ENCODE measurements at regions not wholly inside any gene's neighbourhood (a gene's known extent, or its start where the extent isn't known, plus 50 kb on each side); places are given as distances from the start of the nearest gene placed in this dataset.

GRCh38 chr2:185374878-185375277 is 363.7 kb upstream of the FSIP2 start:
- Histone ChIP-seq H3K4me3 (no peak overlapping the region), H3K27me3 (replicated peaks; ENCODE audit: insufficient read depth) (no peaks in the 10 kb centered on the region), H3K9me3 (no peaks in the 10 kb centered on the region), H3K27ac (no peak overlapping the region), H3K4me1 (ENCODE audit: control insufficient read depth in 1 of 2, low read depth in 2 of 2) (no peaks in the 10 kb centered on the region), H3K36me3 (no peaks in the 10 kb centered on the region)
- DNase-seq (ENCODE audit: low spot score) (no peak), ATAC-seq (ENCODE audit: insufficient number of reproducible peaks, low FRiP score, low read depth) (no peak)
- TF ChIP-seq, protein P1, sequence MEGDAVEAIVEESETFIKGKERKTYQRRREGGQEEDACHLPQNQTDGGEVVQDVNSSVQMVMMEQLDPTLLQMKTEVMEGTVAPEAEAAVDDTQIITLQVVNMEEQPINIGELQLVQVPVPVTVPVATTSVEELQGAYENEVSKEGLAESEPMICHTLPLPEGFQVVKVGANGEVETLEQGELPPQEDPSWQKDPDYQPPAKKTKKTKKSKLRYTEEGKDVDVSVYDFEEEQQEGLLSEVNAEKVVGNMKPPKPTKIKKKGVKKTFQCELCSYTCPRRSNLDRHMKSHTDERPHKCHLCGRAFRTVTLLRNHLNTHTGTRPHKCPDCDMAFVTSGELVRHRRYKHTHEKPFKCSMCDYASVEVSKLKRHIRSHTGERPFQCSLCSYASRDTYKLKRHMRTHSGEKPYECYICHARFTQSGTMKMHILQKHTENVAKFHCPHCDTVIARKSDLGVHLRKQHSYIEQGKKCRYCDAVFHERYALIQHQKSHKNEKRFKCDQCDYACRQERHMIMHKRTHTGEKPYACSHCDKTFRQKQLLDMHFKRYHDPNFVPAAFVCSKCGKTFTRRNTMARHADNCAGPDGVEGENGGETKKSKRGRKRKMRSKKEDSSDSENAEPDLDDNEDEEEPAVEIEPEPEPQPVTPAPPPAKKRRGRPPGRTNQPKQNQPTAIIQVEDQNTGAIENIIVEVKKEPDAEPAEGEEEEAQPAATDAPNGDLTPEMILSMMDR (IDR thresholded peaks at IDR 0.05) = no peak

- Histone ChIP-seq H3K4me3 (no peak overlapping the region), H3K4me1 (ENCODE audit: control insufficient read depth in 1 of 2, low read depth in 2 of 2) (no peaks in the 10 kb centered on the region), H3K36me3 (no peaks in the 10 kb centered on the region), H3K27ac (no peak overlapping the region), H3K9me3 (no peaks in the 10 kb centered on the region), H3K27me3 (replicated peaks; ENCODE audit: insufficient read depth) (no peaks in the 10 kb centered on the region)
- DNase-seq (ENCODE audit: low spot score) (no peak), ATAC-seq (ENCODE audit: insufficient number of reproducible peaks, low FRiP score, low read depth) (no peak)
- TF ChIP-seq, protein P1 (IDR thresholded peaks at IDR 0.05) = no peak
Measured at GRCh38 chr2:185375731-185376130, 362.9 kb upstream of the FSIP2 start.

GRCh38 chr2:185381631-185382030 is 357.0 kb upstream of the FSIP2 start:
- Histone ChIP-seq H3K4me3 (no peak overlapping the region), H3K27me3 (replicated peaks; ENCODE audit: insufficient read depth) (no peaks in the 10 kb centered on the region), H3K9me3 (no peaks in the 10 kb centered on the region), H3K27ac (no peak overlapping the region), H3K36me3 (no peaks in the 10 kb centered on the region), H3K4me1 (ENCODE audit: control insufficient read depth in 1 of 2, low read depth in 2 of 2) (no peaks in the 10 kb centered on the region)
- ATAC-seq (ENCODE audit: insufficient number of reproducible peaks, low FRiP score, low read depth) (no peak), DNase-seq (ENCODE audit: low spot score) (no peak)
- TF ChIP-seq, protein P1 (IDR thresholded peaks at IDR 0.05) = no peak

DNA sequence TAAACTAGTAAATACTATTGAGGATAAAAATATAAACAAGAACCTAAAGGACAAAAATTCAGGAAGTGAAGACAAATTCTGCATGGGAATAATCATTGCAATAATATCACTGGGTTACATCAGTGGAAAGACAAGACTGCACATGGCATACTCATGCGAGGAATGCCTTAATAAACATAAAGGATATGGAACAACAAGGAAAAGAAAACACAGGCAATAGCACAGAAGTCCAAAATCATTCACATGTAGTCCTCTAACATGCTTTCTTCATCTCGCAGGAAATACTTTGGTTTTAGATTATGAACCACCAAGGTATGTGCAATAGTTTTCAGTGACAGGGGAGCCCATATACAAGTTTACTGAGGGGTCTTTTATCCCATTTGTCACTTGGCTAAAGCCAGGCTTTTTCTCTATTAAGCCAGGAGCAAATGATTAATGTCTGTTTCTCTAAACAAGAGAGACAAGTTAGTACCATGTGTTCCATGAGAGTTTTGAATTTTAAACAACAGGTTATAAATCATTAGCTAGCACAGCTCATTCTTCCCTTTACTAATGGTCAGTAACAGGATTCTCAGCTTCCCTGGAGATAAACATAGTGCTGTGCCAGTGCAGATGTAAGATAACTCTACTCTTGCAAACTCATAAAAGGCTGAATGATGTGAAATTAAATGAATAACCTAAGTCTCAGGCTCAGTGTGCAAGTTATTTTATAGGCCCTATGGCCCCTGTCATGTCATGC is 353.6 kb upstream of the FSIP2 start:
- no peak for ATAC-seq (ENCODE audit: insufficient number of reproducible peaks, low FRiP score, low read depth)
- TF ChIP-seq, protein P1 (IDR thresholded peaks at IDR 0.05) = no peak
- Histone ChIP-seq H3K4me1 (ENCODE audit: control insufficient read depth in 1 of 2, low read depth in 2 of 2) (no peaks in the 10 kb centered on the region), H3K27ac (no peak overlapping the region), H3K9me3 (no peaks in the 10 kb centered on the region), H3K4me3 (no peak overlapping the region), H3K36me3 (no peaks in the 10 kb centered on the region), H3K27me3 (replicated peaks; ENCODE audit: insufficient read depth) (no peaks in the 10 kb centered on the region)
- DNase-seq (ENCODE audit: low spot score) = no peak

- no peak overlapping the region for H3K4me3 ChIP-seq
- H3K27me3 ChIP-seq (replicated peaks; ENCODE audit: insufficient read depth) = no peaks in the 10 kb centered on the region
- H3K27ac ChIP-seq = no peak overlapping the region
- no peak for DNase-seq (ENCODE audit: low spot score)
- TF ChIP-seq, protein P1 (IDR thresholded peaks at IDR 0.05) = no peak
- H3K9me3 ChIP-seq = no peaks in the 10 kb centered on the region
- no peaks in the 10 kb centered on the region for H3K36me3 ChIP-seq
- no peaks in the 10 kb centered on the region for H3K4me1 ChIP-seq (ENCODE audit: control insufficient read depth in 1 of 2, low read depth in 2 of 2)
- ATAC-seq (ENCODE audit: insufficient number of reproducible peaks, low FRiP score, low read depth) = no peak
Measured at GRCh38 chr2:185388226-185388625, 350.4 kb upstream of the FSIP2 start.
